Glutamatergic neuron (in vitro differentiated cells): ENCODE measurements at regions not wholly inside any gene's neighbourhood (a gene's known extent, or its start where the extent isn't known, plus 50 kb on each side); places are given as distances from the start of the nearest gene placed in this dataset.

Source experiments
- DNase-seq: peaks from one replicate; pipeline ENCODE4 v3.0.0; 2022
- H3K27ac Mint-ChIP-seq: one replicate; pipeline ENCODE4 v1.8.0; 2020; ENCODE audit warnings: mild to moderate bottlenecking, mixed read lengths, inconsistent platforms; ENCODE audit not compliant: unreplicated experiment
- H3K27me3 Mint-ChIP-seq: one replicate; pipeline ENCODE4 v1.8.0; 2020; ENCODE audit warnings: mild to moderate bottlenecking, moderate library complexity, mixed read lengths, inconsistent platforms; ENCODE audit not compliant: unreplicated experiment
- H3K36me3 Mint-ChIP-seq: one replicate; pipeline ENCODE4 v1.8.0; 2020; ENCODE audit warnings: mild to moderate bottlenecking, mixed read lengths, inconsistent platforms; ENCODE audit not compliant: unreplicated experiment
- H3K4me1 Mint-ChIP-seq: one replicate; pipeline ENCODE4 v1.8.0; 2020; ENCODE audit warnings: mild to moderate bottlenecking, low read depth, mixed read lengths, inconsistent platforms; ENCODE audit not compliant: unreplicated experiment
- H3K4me3 Mint-ChIP-seq: one replicate; pipeline ENCODE4 v1.8.0; 2020; ENCODE audit warnings: mild to moderate bottlenecking, mixed read lengths, inconsistent platforms; ENCODE audit not compliant: unreplicated experiment
- H3K9me3 Mint-ChIP-seq: one replicate; pipeline ENCODE4 v1.8.0; 2020; ENCODE audit warnings: mild to moderate bottlenecking, moderate library complexity, mixed read lengths, inconsistent platforms; ENCODE audit not compliant: unreplicated experiment
- CTCF ChIP-seq: fragments of 200-600 bp; sonication (generic); IDR thresholded peaks from one replicate; pipeline ENCODE4 v1.5.0; 2021; ENCODE audit not compliant: partially characterized antibody, unreplicated experiment

GRCh38 chrX:67104982-67105757, 438.7 kb upstream of the AR start:
- H3K27me3 Mint-ChIP-seq: no peaks in the 10 kb centered on the region
- no peak overlapping the region for H3K27ac Mint-ChIP-seq
- TF ChIP-seq CTCF: no peak
- H3K36me3 Mint-ChIP-seq: no peaks in the 10 kb centered on the region
- H3K4me1 Mint-ChIP-seq: no peaks in the 10 kb centered on the region
- H3K4me3 Mint-ChIP-seq: no peak overlapping the region
- no peak for DNase-seq
- peaks cover 2% of the 10 kb centered on the region for H3K9me3 Mint-ChIP-seq

GRCh38 chrX:67100031-67100884, 443.6 kb upstream of the AR start:
- Mint-ChIP-seq H3K4me1 (no peaks in the 10 kb centered on the region), H3K4me3 (no peak overlapping the region), H3K9me3 (no peaks in the 10 kb centered on the region), H3K27ac (no peak overlapping the region), H3K36me3 (no peaks in the 10 kb centered on the region), H3K27me3 (no peaks in the 10 kb centered on the region)
- no peak for TF ChIP-seq CTCF
- no peak for DNase-seq

- DNase-seq: no peak
- no peaks in the 10 kb centered on the region for H3K4me1 Mint-ChIP-seq
- H3K27me3 Mint-ChIP-seq: no peaks in the 10 kb centered on the region
- H3K36me3 Mint-ChIP-seq: no peaks in the 10 kb centered on the region
- H3K4me3 Mint-ChIP-seq: no peak overlapping the region
- H3K27ac Mint-ChIP-seq: no peak overlapping the region
- no peaks in the 10 kb centered on the region for H3K9me3 Mint-ChIP-seq
- no peak for TF ChIP-seq CTCF
Observed at GRCh38 chrX:67094061-67094460, 449.8 kb upstream of the AR start.

GRCh38 chrX:67050760-67051159, 411.9 kb upstream of the EDA2R start:
- no peak for DNase-seq
- no peak for TF ChIP-seq CTCF
- Mint-ChIP-seq H3K4me1 (no peaks in the 10 kb centered on the region), H3K27me3 (no peaks in the 10 kb centered on the region), H3K27ac (no peak overlapping the region), H3K9me3 (no peaks in the 10 kb centered on the region), H3K4me3 (no peak overlapping the region), H3K36me3 (no peaks in the 10 kb centered on the region)

- no peak for DNase-seq
- H3K4me1 Mint-ChIP-seq: no peaks in the 10 kb centered on the region
- TF ChIP-seq CTCF: no peak
- no peak overlapping the region for H3K4me3 Mint-ChIP-seq
- H3K27me3 Mint-ChIP-seq: no peaks in the 10 kb centered on the region
- H3K9me3 Mint-ChIP-seq: no peaks in the 10 kb centered on the region
- no peak overlapping the region for H3K27ac Mint-ChIP-seq
- H3K36me3 Mint-ChIP-seq: no peaks in the 10 kb centered on the region
Observed at GRCh38 chrX:67044866-67045265, 406.0 kb upstream of the EDA2R start.
